Kidney (tissue), 13 donors: ENCODE measurements at regions not wholly inside any gene's neighbourhood (a gene's known extent, or its start where the extent isn't known, plus 50 kb on each side); places are given as distances from the start of the nearest gene placed in this dataset.

Experiments used
- DNase-seq, 5 donors: peaks; one replicate each; pipeline ENCODE4 v3.0.0-alpha.2; 2013 to 2020
- FAIRE-seq: peaks from 2 replicates; lab custom pipeline; 2012; peaks lifted over from hg19 to GRCh38; lab: Jason Lieb, UNC
- H3K27ac ChIP-seq, 2 donors: one replicate each; pipeline ENCODE4 v1.7.0; 2013; ENCODE audit warnings: low read depth in 2 of 2, low read length in 2 of 2, inconsistent platforms in 1 of 2
- H3K27me3 ChIP-seq: one replicate; pipeline ENCODE4 v1.7.1; 2013; ENCODE audit warnings: low read length, inconsistent platforms; ENCODE audit not compliant: control insufficient read depth, insufficient read depth
- H3K36me3 ChIP-seq, 3 donors: one replicate each; pipeline versions ENCODE4 v1.7.0 to v1.7.1; 2013; ENCODE audit warnings: low read length in 3 of 3, control low read depth in 1 of 3, inconsistent platforms in 1 of 3; ENCODE audit not compliant: insufficient read depth in 3 of 3, control insufficient read depth in 2 of 3
- H3K4me1 ChIP-seq, 3 donors: one replicate each; pipeline versions ENCODE4 v1.7.0 to v1.7.1; 2013; ENCODE audit warnings: low read length in 3 of 3, inconsistent platforms in 1 of 3, low read depth in 1 of 3; ENCODE audit not compliant: control insufficient read depth in 2 of 3, insufficient read depth in 2 of 3
- H3K4me3 ChIP-seq, 3 donors: one replicate each; pipeline versions ENCODE4 v1.7.0 to v1.8.1; 2013; ENCODE audit warnings: low read length in 3 of 3, control low read depth in 1 of 3, inconsistent platforms in 1 of 3
- H3K9ac ChIP-seq, 3 donors: one replicate each; pipeline versions ENCODE4 v1.7.0 to v1.7.1; 2013; ENCODE audit warnings: low read length in 3 of 3, control low read depth in 1 of 3, inconsistent platforms in 1 of 3
- H3K9me3 ChIP-seq, 3 donors: one replicate each; pipeline versions ENCODE4 v1.7.0 to v1.7.1; 2013; ENCODE audit warnings: low read length in 3 of 3, control low read depth in 1 of 3, inconsistent platforms in 1 of 3; ENCODE audit not compliant: control insufficient read depth in 2 of 3, insufficient read depth in 1 of 3
- intact Hi-C: fragments of 100-400 bp; cut with DNase I; formaldehyde crosslinking; loops from one replicate; pipeline ENCODE4 v1.11.1; 2022
- TF ChIP-seq, protein P1 (sequence below): IDR thresholded peaks from 3 replicates; pipeline ENCODE4 v1.5.1; 2012; ENCODE audit warnings: mild to moderate bottlenecking, moderate library complexity, borderline replicate concordance; ENCODE audit not compliant: insufficient read depth; ENCODE audit errors: extremely low read depth
- donor health status: control.
- donor health status: control.
- donor health status: control.
- donor health status: control.
- donor health status: control.
- donor health status: DM: yes; HTN: yes; CAD: no.
- donor health status: Normal renal cell carcinoma (clear cell type).

DNA sequence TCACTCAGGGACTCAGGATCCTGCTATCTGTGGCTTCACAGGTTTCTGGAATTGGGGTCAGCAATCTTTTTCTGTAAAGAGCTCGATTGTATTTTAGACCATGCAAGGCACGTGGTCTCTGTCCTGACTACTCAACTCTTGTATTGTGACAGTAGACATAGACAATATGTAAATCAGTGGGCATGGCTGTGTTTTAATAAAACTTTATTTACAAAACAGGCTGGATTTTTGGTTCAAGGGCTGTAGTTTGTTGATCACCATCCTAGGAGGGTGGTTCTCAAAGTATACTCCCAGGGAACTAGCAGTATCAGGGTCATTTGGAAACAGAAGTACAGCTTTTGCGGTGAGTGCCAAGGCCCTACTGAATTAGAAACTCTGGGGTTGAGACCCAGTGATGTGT, 108.2 kb upstream of the CRHR1 start:
- Histone ChIP-seq H3K27me3 (no peaks in the 10 kb centered on the region), H3K4me1 (no peaks in the 10 kb centered on the region), H3K4me3 (no peak overlapping the region), H3K36me3 (no peaks in the 10 kb centered on the region), H3K27ac (no peak overlapping the region), H3K9ac (no peak overlapping the region), H3K9me3 (peaks cover 0 to 12% (median 0%) of the 10 kb centered on the region in 3 donors)
- TF ChIP-seq, protein P1, sequence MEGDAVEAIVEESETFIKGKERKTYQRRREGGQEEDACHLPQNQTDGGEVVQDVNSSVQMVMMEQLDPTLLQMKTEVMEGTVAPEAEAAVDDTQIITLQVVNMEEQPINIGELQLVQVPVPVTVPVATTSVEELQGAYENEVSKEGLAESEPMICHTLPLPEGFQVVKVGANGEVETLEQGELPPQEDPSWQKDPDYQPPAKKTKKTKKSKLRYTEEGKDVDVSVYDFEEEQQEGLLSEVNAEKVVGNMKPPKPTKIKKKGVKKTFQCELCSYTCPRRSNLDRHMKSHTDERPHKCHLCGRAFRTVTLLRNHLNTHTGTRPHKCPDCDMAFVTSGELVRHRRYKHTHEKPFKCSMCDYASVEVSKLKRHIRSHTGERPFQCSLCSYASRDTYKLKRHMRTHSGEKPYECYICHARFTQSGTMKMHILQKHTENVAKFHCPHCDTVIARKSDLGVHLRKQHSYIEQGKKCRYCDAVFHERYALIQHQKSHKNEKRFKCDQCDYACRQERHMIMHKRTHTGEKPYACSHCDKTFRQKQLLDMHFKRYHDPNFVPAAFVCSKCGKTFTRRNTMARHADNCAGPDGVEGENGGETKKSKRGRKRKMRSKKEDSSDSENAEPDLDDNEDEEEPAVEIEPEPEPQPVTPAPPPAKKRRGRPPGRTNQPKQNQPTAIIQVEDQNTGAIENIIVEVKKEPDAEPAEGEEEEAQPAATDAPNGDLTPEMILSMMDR = no peak
- intact Hi-C loops = no loop called here
- FAIRE-seq (no peak), DNase-seq (no peak)

DNA sequence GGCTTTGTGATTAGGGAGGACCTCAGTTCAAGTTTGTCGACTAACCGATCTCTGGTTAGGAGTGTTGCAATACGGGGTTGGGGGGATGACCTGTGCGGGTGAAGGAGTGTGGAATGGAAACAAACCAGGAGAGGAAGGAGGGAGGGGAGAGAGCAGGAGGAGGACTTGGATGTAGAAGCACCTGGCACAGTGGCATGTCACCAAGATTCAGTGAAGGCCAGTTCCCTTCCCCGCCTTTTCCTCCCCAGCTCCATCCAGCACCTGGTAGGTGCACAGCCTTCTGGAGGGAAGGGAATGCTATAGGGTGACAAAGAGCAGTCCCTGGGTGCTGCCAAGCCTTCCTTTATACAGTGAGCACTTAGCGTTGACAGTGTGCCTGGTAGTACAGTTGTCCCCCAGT, 107.4 kb upstream of the CRHR1 start:
- TF ChIP-seq, protein P1 = no peak
- Histone ChIP-seq H3K36me3 (no peaks in the 10 kb centered on the region), H3K4me1 (no peaks in the 10 kb centered on the region), H3K27me3 (no peaks in the 10 kb centered on the region), H3K9ac (no peak overlapping the region), H3K27ac (no peak overlapping the region), H3K4me3 (no peak overlapping the region), H3K9me3 (peaks cover 0 to 12% (median 0%) of the 10 kb centered on the region in 3 donors)
- intact Hi-C loops = no loop called here
- FAIRE-seq (no peak), DNase-seq (no peak)

DNA sequence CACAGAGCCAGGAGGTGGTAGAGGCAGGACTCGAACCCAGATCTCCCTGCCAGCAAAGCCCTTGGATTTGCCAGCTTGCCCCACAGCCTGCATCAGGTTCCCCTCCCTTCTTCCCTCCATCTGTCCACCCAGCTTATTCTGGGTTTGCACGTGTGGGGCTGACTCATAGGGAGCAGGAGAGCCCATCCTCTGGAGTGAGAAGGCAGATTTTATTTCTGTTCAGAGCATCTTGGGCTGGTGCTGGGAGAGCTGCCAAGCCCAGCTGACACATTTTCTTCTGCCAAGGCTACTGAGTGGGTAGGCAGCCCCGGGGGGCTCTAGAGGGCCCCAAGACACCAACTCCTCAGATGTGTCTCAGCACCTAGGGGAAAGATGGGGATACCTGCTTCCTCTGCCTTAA, 106.3 kb upstream of the CRHR1 start:
- Histone ChIP-seq H3K9ac (no peak overlapping the region), H3K27ac (no peak overlapping the region), H3K36me3 (no peaks in the 10 kb centered on the region), H3K4me1 (no peaks in the 10 kb centered on the region), H3K9me3 (peaks cover 0 to 12% (median 0%) of the 10 kb centered on the region in 3 donors), H3K27me3 (no peaks in the 10 kb centered on the region), H3K4me3 (no peak overlapping the region)
- intact Hi-C loops = no loop called here
- FAIRE-seq (no peak), DNase-seq (no peak)
- TF ChIP-seq, protein P1 = no peak

DNA sequence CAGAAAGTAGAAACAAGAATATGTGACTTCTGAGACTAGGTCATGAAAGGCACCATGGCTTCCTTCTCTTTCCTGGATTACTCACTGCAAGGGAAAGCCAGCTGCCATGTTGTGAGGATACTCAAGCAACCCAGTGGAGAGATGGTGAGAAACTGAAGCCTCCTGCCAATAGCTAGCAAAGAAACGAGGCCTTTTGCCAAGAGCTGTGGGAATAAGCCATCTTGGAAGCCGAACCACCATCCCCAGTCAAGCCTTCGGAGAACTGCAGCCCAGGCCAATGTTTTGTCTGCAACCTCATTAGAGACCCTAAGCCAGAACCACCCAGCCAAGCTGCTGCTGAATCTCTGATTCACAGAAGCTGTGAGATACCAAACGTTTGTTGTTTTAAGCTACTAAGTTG, 104.7 kb upstream of the CRHR1 start:
- Histone ChIP-seq H3K4me3 (no peak overlapping the region), H3K9ac (no peak overlapping the region), H3K36me3 (no peaks in the 10 kb centered on the region), H3K9me3 (peaks cover 0 to 12% (median 0%) of the 10 kb centered on the region in 3 donors), H3K27ac (no peak overlapping the region), H3K4me1 (no peaks in the 10 kb centered on the region), H3K27me3 (no peaks in the 10 kb centered on the region)
- TF ChIP-seq, protein P1 = no peak
- intact Hi-C loops = no loop called here
- FAIRE-seq (no peak), DNase-seq (no peak)
